HEK293 (cell line): ENCODE measurements at regions not wholly inside any gene's neighbourhood (a gene's known extent, or its start where the extent isn't known, plus 50 kb on each side); places are given as distances from the start of the nearest gene placed in this dataset.

Experiments used
- GLI4 ChIP-seq: fragments of 450-650 bp; formaldehyde crosslinking; IDR thresholded peaks from 2 replicates; pipeline ENCODE4 v1.5.1; 2016; ENCODE audit warnings: missing biosample characterization, missing genetic modification characterization
- KLF9 ChIP-seq: fragments of 450-650 bp; formaldehyde crosslinking; IDR thresholded peaks from 2 replicates; pipeline ENCODE4 v1.5.1; 2016; ENCODE audit warnings: missing biosample characterization, missing genetic modification characterization, low read depth
- ZNF76 ChIP-seq: fragments of 450-650 bp; formaldehyde crosslinking; IDR thresholded peaks from 2 replicates; pipeline ENCODE4; 2016; ENCODE audit warnings: low read depth, missing biosample characterization, missing genetic modification characterization, borderline replicate concordance
- TF ChIP-seq, protein P1 (sequence below): fragments of 450-650 bp; formaldehyde crosslinking; IDR thresholded peaks from 2 replicates; pipeline ENCODE4 v1.5.1; 2016; ENCODE audit warnings: missing biosample characterization, missing genetic modification characterization
- TF ChIP-seq, protein P2 (sequence below): fragments of 450-650 bp; formaldehyde crosslinking; IDR thresholded peaks from 2 replicates; pipeline ENCODE4 v1.5.1; 2016; ENCODE audit warnings: missing biosample characterization, missing genetic modification characterization
- TF ChIP-seq, protein P3 (sequence below): fragments of 450-650 bp; formaldehyde crosslinking; IDR thresholded peaks from 2 replicates; pipeline ENCODE4 v1.5.1; 2016; ENCODE audit warnings: missing biosample characterization, missing genetic modification characterization
- TF ChIP-seq, protein P4 (sequence below): fragments of 450-650 bp; IDR thresholded peaks from 2 replicates; pipeline ENCODE4 v1.5.1; 2018; ENCODE audit warnings: missing biosample characterization, missing genetic modification characterization

DNA sequence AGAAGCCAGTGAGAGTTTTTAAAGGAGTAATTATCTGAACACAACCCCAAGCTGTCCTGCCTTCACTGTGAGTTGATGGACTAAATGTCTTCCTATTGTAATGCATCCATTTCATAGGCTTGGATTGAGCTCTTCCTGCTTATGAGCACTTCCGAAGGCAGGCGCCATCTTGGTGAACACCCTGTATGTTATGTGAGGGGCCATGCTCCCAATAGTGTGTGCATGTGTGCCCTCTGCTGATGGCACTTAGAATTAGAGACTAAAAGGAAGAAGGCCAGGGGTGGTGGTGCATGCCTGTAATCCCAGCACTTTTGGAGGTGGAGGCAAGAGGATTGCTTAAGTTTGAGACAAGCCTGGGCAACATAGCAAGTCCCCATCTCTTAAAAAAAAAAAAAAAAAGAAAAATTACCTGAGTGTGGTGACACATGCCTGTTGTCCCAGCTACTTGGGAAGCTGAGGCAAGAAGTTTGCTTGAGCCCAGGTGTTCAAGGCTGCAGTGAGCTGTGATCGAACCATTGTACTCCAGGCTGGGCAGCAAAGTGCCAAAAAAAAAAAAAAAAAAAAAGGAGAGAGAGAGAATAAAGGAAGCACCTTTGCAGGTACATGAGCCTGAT, 65.0 kb downstream of the C9orf152 start:
- TF ChIP-seq ZNF76 (tag by site-specific recombination) = no peak
- TF ChIP-seq, protein P1, sequence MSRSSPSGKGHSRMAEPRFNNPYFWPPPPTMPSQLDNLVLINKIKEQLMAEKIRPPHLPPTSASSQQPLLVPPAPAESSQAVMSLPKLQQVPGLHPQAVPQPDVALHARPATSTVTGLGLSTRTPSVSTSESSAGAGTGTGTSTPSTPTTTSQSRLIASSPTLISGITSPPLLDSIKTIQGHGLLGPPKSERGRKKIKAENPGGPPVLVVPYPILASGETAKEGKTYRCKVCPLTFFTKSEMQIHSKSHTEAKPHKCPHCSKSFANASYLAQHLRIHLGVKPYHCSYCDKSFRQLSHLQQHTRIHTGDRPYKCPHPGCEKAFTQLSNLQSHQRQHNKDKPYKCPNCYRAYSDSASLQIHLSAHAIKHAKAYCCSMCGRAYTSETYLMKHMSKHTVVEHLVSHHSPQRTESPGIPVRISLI = no peak
- TF ChIP-seq, protein P2, sequence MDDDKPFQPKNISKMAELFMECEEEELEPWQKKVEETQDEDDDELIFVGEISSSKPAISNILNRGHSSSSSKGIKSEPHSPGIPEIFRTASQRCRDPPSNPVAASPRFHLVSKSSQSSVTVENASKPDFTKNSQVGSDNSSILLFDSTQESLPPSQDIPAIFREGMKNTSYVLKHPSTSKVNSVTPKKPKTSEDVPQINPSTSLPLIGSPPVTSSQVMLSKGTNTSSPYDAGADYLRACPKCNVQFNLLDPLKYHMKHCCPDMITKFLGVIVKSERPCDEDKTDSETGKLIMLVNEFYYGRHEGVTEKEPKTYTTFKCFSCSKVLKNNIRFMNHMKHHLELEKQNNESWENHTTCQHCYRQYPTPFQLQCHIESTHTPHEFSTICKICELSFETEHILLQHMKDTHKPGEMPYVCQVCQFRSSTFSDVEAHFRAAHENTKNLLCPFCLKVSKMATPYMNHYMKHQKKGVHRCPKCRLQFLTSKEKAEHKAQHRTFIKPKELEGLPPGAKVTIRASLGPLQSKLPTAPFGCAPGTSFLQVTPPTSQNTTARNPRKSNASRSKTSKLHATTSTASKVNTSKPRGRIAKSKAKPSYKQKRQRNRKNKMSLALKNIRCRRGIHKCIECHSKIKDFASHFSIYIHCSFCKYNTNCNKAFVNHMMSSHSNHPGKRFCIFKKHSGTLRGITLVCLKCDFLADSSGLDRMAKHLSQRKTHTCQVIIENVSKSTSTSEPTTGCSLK (tag by site-specific recombination) = no peak
- TF ChIP-seq, protein P3, sequence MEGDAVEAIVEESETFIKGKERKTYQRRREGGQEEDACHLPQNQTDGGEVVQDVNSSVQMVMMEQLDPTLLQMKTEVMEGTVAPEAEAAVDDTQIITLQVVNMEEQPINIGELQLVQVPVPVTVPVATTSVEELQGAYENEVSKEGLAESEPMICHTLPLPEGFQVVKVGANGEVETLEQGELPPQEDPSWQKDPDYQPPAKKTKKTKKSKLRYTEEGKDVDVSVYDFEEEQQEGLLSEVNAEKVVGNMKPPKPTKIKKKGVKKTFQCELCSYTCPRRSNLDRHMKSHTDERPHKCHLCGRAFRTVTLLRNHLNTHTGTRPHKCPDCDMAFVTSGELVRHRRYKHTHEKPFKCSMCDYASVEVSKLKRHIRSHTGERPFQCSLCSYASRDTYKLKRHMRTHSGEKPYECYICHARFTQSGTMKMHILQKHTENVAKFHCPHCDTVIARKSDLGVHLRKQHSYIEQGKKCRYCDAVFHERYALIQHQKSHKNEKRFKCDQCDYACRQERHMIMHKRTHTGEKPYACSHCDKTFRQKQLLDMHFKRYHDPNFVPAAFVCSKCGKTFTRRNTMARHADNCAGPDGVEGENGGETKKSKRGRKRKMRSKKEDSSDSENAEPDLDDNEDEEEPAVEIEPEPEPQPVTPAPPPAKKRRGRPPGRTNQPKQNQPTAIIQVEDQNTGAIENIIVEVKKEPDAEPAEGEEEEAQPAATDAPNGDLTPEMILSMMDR (tag by site-specific recombination) = no peak
- no peak for TF ChIP-seq KLF9
- TF ChIP-seq, protein P4, sequence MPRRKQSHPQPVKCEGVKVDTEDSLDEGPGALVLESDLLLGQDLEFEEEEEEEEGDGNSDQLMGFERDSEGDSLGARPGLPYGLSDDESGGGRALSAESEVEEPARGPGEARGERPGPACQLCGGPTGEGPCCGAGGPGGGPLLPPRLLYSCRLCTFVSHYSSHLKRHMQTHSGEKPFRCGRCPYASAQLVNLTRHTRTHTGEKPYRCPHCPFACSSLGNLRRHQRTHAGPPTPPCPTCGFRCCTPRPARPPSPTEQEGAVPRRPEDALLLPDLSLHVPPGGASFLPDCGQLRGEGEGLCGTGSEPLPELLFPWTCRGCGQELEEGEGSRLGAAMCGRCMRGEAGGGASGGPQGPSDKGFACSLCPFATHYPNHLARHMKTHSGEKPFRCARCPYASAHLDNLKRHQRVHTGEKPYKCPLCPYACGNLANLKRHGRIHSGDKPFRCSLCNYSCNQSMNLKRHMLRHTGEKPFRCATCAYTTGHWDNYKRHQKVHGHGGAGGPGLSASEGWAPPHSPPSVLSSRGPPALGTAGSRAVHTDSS (tag by site-specific recombination) = no peak
- no peak for TF ChIP-seq GLI4 (tag by site-specific recombination)
